Activated CD4-positive, alpha-beta T cell treated with anti-CD3 and anti-CD28 coated beads, Interleukin-2, Interleukin-4, amounts not matched to agents 100 ng/mL and 50 ng/mL, durations not matched to agents 16 hours and 8 hours (primary cell): ENCODE measurements at regions not wholly inside any gene's neighbourhood (a gene's known extent, or its start where the extent isn't known, plus 50 kb on each side); places are given as distances from the start of the nearest gene placed in this dataset.

Experiments
- DNase-seq: peaks from one replicate; pipeline ENCODE4 v3.0.0-alpha.2; 2020; ENCODE audit warnings: low spot score

DNA sequence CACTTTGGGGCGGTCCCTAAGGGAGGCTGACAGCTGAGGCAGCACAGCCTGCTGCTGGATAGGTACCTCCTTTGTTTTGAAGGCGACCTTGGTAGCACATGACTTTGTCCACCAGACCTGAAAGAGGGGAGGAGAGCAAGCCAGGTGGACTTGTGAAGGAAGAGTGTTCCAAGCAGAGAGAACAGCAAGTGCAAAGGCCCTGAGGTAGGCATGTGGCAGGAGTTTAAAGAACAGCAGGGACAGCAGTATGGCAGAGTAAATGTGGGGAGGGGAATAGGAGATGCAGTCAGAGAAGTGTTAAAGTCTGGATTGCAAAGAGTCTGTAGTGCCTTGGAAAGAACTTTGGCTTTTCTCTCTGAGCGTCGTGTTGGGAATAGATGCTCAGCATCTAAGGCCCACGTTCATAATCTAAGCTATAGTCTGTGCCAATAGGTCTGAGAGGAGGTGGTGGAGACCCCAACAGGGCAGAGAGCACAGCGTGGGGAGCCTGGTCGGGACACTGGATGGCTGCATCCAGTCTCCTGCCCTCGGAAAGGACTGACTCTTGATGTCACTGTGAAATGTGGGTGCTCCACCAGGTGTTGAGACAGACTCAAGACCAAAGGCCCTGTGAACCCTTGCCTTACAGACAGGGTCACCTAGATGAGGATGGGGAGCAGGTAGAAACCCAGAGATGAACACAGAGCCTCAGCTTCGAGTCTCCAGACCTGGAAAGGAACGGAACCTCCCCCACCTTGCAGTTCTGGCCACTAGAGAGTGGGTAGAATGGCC, 242.1 kb upstream of the PWP1 start:
- no peak for DNase-seq

DNA sequence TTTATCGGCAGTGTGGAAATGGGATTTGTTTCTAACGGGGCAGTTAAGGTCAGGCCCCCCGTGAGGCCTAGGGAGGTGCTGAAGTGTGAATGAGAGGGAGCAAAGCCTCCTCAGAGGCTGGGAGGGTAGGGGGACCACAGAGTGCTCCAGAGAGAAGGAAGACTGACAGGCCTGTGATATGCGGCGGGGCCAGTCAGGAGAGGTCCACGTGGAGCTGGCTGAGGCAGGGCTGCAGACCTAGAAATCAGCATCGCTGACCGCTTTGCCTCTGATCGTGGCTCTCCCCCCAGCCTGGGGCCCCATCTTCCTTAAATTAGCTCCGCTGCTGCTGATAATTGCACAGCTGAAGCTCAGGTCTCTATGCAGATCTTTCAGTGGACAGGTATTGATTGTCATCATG, 240.8 kb upstream of the PWP1 start:
- no peak for DNase-seq

DNA sequence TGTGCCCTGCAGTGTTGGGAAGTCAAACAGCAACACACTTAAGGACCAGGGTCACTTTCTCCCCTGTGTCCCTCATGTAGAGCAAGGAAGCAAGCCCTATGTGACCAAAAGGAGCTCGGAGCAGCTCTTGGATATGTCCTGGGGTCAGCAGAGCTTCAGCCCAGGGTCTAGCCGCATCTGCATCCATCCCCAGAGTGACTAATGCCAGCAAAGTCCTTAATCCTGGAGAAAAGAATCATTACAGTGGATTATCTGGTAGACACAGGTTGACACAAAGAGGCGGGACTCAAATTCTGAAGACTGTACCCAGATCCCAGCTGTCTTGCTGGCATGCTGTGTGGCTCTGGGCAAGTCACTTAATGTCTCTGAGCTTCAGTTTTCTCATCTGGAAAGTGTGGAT, 239.1 kb upstream of the PWP1 start:
- no peak for DNase-seq

DNA sequence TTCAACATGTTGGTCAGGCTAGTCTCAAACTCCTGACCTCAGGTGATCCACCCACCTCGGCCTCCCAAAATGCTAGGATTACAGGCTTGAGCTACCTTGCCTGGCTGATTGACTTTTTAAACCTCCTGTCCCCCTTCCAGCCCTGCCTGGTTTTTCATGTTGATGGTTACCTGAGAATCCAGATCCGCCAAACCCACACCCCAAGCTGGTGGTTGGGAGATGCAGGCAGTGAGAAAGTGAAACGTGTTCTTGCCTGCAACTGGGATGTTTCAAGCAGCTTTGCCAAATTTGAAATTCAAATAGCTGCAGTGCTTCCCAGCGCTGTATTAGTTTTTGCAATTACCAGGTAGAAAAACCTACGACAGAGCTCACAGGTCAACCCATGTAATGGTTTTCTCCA, 238.3 kb upstream of the PWP1 start:
- no peak for DNase-seq

DNA sequence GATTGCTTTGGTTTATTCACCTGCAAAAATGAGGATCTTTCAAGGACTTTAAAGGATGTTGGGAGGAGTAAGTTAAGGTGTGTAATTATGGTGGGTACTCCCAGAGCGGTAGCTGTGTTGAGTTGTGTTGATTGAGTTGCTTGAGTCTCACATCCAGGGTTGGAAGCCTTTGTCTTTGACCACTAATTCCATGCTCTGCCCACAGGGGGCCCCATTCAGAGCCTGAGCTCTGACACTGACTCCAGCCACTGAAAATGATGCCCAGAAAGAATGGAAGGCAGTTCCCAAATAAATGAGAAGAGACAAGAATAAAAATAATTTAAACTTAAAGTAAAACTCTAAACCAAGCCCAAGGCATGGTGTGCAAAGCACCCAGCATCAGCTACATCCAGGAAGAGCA, 237.4 kb upstream of the PWP1 start:
- no peak for DNase-seq

DNA sequence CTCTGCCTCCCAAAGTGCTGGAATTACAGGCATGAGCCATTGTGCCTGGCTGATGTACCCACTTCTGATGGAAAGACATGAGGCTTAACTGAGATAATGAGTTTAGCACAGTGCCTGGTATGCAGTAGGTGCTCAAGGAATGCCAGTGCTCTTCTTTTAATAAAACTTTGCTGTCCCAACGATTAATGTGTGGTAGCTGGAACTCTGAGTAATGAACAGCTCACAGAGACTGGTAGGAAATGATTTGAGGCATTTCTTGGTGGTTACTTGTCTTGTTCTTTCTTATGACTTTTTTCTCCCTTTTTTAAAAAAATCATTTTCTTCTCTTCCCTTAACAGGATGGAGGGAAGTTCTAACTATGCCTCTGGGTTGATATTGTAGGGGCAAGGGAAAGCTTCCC, 235.7 kb upstream of the PWP1 start:
- no peak for DNase-seq

DNA sequence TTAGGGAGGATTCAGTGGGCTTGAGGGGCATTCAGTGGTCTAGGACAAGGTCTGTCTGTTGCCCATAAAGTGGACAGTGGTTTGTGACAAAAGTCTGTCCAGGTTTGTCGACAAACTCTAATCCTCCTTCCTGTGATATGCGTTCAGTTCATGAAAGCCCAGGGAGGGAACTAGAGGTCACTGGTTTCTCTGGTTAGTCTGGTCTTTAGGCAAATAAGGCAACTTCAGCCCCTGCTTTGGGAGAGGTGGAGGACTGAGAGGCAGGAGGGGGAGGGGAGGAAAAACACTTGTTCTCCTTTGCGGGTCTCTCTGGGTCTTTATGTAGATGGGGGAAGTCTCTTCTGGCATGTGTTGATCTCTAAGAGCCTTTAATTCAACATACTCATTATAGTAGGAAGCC, 235.1 kb upstream of the PWP1 start:
- DNase-seq = no peak

DNA sequence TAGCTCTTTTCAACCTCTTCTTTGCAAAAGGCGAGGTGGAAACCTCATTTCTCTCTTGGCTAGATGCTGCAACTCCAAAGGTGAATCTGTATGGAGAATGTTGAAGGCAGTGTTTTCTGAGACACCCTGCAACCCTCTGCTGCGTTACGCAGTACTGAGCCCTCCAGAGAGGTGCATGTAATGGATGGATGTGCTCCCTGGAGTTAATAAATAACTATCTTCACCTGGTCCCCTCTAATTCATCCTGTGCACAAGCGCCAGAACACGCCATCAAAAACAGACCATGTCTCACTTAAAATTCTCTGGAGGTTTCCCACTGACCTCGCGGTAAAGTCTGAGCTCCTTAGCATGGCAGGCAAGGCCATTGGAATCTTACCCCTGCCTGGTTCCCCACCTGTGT, 234.4 kb upstream of the PWP1 start:
- DNase-seq = no peak

DNA sequence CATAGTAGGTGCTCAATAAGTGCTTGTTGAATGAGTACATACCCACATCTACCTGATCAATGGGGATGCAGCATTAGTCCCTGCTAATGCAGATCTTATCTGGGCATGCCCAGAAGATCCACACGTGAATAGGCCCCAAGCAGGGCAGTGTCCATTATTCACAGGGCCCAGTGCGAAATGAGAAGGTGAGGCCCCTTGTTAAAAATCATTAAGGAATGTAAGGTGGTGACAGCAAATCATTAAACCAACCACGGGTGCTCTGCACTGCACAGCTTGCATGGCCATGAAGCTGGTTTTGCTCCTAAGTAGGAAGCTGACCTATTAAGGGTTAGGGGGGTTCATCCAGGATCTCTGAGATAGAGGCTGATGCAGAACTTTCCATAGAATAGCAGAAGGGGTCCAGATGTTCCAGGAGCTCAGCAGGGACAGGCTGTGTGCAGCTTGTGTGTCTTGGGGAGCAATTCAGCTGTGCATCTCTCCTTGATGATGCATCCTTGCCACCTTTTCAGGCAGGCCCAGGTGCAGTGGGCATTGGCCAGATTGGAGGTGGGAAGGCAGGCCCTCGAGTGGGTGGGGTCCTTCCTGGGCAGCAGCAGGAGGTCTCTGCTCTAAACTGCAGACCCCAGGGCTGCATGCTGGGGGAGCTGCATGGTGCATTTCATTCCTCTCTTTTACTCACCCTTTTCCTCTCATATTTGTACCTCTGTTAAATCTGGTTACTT, 231.3 kb upstream of the PWP1 start:
- no peak for DNase-seq

DNA sequence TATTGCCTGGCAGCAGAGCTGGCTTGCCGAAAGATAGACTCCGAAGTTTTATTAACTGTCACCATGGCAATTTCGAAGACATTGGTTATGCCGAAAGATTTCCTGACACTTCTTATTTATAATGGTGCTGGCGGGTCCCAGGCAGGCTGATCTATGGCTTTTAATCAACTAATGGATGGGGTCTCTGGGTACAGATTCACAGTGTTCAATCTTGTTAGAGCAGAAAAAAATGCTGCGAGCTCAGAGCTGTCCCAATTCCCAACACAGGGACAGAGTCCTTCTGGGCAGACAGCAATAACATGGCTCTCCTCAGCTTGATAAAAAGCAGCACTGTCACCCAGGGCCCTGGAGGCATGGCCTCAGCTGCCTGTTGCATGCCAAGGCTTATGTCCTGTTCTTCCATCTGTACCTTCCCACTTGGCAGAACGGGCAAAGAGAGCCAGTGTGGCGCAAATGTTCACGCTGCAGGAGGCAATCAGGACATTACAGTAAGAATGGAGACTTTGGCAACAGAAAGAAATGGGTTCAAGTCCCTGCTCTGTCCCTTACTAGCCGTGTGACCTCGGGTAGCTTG, 228.2 kb upstream of the PWP1 start:
- no peak for DNase-seq

DNA sequence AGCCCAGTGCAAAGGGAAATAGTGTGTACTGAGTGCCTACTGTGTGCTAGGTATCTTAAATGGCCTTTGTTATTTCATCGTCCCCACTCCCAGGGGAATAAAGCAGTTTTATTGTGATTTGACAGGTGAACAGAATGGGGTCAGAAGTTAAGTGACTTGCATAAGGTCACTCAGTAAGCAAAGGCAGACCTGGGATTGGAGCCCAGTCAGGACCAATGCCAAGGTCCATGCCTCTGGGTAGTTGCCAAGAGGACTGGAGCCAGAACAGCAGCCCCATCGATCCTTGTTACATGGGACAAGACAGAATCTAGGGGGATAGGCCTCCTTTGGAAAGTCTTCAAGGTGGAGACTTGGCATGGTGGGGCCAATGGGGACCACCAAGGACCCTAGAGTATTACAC, 227.4 kb upstream of the PWP1 start:
- no peak for DNase-seq

DNA sequence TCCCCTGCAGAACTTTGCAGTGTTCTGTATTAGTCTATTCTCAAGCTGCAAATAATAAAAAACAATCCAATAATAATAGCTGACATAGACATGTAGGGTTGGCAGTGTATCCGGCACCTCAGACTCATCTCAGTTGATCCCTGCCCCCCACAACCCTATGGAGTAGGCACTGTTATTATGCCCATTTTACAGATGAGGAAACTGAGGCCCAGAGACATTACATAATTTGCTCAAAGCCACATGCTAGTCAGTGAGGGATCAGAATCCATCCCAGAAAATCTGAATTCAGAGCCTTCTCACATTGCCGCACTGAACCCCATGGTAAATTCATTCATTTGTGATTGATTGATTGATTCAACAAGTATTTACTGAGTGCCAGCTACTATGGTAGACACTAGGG, 226.6 kb upstream of the PWP1 start:
- no peak for DNase-seq

DNA sequence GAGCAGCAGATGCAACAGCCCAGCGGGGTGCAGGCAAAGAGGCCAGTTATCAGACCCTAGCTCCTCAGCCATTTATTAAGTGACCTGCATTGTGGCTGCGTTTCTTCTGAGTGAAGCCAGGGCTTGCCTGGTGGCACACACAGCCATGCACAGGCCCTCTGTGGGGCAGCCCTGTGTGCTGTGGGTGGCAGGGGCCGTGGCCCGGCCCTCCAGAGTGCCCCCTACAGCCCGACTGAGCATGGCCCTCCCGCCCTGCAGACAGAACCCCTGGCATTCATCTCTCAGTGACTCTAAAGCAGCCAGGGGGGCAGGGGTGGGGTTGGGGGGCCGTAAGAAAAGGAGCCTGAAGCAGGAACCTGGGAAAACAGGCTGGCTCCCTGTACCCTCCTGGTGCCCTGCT, 226.0 kb upstream of the PWP1 start:
- DNase-seq = no peak

DNA sequence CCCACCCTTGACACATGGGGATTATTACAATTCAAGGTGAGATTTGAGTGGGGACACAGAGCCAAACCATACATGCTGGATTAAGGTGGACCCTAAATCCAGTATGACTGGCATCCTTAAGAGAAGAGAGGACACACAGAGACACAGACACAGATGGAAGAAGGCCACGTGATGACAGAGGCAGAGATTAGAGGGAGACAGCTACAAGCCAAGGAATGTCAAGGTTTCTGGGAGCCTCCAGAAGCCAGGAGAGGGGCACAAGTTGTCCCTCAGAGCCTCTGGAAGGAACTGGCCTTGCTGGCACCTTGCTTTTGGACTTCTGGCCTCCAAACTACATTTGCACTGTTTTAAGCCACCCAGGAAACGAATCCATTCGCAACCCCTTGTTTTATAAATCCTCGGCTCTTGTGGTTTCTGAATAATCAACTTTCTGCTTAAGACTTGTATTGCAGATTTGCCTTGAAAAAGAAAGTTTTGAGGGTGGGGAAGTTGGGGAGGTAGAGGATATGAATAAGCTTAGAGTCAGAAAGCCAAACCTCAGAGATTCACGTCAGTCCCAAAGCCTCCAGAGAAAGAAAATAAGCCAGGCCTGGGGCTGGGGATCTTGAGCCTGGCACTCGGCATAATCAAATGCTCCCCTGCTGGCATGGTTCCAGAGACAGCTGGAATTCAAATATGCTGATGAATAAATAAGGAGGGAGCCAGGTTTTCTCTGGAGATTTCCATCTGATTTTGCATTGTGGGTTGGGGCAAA, 224.2 kb upstream of the PWP1 start:
- DNase-seq = no peak

DNA sequence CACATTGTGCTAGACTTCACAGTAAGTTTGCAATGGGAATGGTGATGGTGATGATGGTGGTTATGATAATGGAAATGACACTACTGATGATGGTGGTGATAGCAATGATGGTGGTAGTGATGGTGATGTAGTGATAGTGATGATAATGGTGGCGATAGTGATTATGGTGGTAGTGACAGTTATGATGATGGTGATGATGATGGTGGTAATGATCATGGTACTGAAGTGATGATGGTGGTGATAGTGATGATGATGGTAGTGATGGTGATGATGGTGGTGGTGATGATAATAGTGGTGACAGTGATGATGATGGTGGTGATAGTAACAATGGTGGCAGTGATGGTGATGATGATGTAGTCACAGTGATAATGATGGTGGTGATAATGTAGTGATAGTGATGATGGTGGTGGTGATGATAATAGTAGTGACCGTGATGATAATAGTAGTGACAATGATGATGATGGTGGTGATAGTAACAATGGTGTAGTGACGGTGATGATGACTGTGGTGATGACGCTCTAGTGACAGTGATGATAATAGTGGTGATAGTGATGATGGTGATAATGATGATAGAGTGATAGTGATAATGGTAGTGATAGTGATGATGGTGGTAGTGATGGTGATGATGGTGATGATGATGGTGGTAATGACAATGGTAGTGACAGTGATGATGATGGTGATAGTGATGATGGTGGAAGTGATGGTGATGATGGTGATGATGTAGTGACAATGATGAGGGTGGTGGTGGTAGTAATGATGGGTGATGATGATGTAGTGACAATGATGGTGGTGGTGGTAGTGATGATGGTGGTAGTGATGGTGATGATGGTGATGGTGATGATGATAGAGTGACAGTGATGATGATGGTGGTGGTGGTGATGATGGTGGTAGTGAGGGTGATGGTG, 222.9 kb upstream of the PWP1 start:
- DNase-seq = no peak

DNA sequence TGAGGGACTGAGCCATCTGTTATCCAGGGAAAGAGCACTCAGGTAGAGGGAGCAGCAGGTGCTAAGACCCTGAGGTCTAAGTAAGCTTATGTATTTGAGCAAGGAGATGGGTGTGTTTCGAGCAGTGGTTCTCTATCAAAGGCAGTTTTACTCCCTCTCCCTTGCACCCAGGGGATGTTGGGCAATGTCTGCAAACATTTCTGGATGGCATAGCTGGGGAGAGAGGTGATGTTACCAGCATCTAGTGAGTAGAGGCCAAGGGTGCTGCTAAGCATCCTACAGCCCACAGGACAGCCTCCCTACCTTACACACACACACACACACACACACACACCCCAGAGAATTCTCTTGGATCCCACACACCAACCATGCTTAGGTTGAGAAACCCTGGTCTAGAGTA, 221.0 kb upstream of the PWP1 start:
- DNase-seq = no peak

DNA sequence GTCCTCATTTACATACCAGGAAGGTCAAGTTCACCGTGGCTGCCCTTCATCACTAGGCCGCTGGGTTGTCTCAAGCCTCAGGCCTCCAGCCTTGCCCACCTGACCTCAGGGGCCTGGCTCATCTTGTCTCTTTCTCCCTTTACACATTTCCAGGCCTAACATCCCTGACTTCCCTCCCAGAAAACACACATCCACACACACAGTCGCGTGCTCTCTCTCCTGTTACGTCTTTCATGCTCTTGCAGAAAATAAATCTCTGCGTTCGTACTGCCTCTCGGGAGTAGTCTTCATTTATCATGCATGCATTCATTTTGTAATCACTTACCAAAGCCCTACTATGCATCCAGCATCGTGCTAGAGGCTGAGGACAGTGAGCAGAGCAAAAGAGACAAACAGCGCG, 220.0 kb upstream of the PWP1 start:
- no peak for DNase-seq

DNA sequence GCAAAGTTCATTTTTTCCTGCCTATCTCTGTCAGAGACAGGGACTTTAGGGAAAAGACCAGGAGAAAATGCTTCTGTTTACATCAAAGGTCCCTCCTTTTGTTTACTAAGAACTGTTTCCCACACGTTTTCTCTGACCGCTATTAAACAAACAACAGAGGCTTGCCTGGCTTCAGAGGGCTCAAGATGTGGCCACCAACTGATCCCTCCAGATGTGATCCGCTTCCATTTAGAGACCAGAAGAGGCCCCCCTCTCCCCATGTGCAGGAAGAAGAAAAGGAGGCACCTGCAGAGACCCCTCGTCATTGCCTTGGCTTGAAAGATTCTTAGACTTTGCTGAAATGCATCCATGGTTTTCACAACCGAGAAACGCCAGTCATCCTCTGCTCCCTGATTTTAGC, 217.9 kb upstream of the PWP1 start:
- no peak for DNase-seq

DNA sequence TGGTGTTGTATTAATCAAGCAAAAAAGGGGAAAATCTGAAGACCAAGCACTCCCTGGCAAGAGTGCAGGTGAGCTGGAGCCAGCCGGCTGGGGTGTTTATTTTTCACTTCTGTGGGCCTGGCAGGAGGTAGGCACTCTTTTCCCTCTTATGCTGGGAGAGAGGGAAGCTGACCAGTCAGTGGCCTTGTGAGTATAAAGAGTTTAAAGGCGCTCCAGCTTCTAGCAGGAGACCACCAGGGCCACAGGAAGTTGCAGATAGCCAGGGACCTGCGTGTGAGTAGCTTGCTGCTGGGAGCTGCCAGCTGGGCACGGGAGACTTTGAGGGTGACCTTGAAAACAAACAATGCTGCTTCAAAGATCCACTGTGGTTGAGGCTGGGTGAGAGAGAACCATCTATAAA, 217.4 kb upstream of the PWP1 start:
- no peak for DNase-seq

DNA sequence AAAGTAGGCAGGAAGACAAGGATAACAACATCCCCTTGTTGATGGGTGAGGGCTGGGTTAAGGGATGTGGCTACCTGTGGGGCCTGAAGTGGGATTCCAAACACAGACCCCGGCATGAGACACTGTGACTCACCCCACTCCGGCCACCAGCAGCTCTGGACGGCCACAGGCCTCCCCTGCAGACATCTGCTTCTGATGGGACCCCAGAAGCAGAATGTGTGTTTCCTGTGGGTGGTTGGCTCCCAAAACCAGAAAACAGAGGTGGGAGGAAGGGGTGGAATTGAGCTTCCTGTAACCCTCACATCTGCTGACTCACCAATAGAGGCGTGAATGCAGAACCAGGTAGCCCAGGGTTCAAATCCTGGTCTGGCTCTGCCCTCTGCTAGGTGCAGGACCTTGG, 216.6 kb upstream of the PWP1 start:
- no peak for DNase-seq

DNA sequence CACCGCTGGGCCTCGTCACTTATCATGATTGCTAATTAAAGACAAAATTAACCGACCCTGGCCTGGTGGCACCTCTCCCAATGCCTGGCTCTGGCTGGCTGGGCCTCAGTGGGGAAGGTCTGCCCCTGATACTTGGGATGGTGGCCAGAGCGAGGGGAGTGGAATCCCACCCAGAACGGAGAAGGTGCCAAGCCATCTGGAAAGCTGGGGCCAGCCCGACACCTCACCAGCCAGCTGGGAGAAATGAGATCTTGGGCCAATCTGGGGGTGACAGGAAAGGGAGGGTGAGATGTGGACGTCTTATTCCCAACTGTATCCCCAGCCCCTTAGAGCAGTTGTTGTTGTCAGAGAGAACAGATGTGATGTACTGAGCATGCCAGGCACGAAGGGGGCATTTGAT, 215.0 kb upstream of the PWP1 start:
- DNase-seq = no peak

DNA sequence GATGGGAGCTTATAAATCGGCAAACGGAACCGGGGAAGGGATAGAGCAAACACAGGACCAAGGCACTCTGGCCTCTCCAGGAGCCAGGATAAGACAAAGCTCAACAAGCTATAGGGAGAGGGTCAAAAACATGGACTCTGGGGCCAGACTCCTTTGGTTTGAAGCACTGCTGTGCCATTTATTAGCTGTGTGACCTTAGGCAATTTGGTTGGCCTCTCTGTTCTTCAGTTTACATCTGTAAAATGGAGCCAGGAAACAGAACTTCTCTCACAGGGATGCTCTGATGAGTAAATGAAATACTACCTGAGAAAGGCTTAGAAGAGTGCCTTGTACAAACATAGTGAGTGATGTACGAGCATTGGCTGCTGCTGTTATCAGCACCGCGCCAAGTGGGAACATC, 213.3 kb upstream of the PWP1 start:
- no peak for DNase-seq
